Hepatocyte (in vitro differentiated cells): ENCODE measurements at regions not wholly inside any gene's neighbourhood (a gene's known extent, or its start where the extent isn't known, plus 50 kb on each side); places are given as distances from the start of the nearest gene placed in this dataset.

Source experiments
- EZH2 ChIP-seq: fragments of 200-600 bp; sonication (generic); IDR thresholded peaks from 2 replicates; pipeline ENCODE4 v1.6.1; 2016; ENCODE audit warnings: antibody characterized with exemption, mild to moderate bottlenecking, borderline replicate concordance
- EZH2phosphoT487 ChIP-seq: fragments of 200-600 bp; sonication (generic); IDR thresholded peaks from one replicate; pipeline ENCODE4 v1.6.1; 2018; ENCODE audit warnings: antibody characterized with exemption, mild to moderate bottlenecking, low read depth, moderate library complexity; ENCODE audit not compliant: unreplicated experiment, severe bottlenecking
- TF ChIP-seq, protein P1 (sequence below): fragments of 200-600 bp; sonication (generic); IDR thresholded peaks from 2 replicates; pipeline ENCODE4 v1.5.1; 2016; ENCODE audit warnings: antibody characterized with exemption, mild to moderate bottlenecking; ENCODE audit not compliant: poor library complexity

- TF ChIP-seq, protein P1, sequence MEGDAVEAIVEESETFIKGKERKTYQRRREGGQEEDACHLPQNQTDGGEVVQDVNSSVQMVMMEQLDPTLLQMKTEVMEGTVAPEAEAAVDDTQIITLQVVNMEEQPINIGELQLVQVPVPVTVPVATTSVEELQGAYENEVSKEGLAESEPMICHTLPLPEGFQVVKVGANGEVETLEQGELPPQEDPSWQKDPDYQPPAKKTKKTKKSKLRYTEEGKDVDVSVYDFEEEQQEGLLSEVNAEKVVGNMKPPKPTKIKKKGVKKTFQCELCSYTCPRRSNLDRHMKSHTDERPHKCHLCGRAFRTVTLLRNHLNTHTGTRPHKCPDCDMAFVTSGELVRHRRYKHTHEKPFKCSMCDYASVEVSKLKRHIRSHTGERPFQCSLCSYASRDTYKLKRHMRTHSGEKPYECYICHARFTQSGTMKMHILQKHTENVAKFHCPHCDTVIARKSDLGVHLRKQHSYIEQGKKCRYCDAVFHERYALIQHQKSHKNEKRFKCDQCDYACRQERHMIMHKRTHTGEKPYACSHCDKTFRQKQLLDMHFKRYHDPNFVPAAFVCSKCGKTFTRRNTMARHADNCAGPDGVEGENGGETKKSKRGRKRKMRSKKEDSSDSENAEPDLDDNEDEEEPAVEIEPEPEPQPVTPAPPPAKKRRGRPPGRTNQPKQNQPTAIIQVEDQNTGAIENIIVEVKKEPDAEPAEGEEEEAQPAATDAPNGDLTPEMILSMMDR: no peak
- TF ChIP-seq EZH2 (no peak), EZH2phosphoT487 (no peak)
These were observed 376.8 kb upstream of the CXorf51A start for GRCh38 chrX:147191361-147191760.
